ENCODE measurements at regions not wholly inside any gene's neighbourhood (a gene's known extent, or its start where the extent isn't known, plus 50 kb on each side); places are given as distances from the start of the nearest gene placed in this dataset.

DNA sequence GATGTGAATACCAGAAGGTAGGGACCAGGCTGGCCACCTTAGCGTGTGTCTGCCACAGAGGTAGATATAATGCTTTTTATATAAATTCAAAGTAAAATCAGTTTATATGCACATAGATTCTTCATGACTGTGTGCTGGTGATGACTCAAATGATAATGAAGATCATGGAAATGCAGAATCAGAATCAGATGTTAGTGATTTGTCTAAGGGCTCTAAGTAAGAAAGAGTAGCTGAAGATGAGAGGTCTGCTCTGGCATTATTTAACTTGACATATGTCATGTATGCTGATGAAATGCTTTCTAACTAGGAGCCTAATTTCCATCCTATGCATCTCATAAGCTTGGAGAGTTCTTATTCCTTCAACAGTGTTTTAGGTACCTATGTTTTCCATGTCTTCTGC, 50.3 kb upstream of the DPH6 start:
- H3K9me3 Mint-ChIP-seq (ENCODE audit: unreplicated experiment), result no peaks in the 10 kb centered on the region

DNA sequence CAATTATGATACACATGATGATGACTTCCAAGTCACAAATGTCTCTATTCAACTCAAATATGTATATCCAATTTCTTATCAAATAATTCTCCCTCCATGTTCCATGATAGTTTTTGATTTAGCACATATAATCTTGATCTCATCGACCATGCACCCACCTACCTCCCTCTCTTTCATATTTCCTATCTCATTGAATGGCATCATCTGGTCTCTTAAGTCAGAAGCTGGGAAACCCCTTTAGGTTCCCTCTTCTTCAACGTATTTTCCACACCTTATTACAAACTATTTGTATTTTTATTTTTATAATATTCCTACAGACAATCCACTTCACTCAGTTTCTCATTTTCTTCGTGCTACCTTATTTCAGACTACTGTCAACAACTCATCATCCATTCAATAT, 56.9 kb upstream of the DPH6 start:
- H3K9me3 Mint-ChIP-seq (ENCODE audit: unreplicated experiment), result no peaks in the 10 kb centered on the region
- H3K4me1 Mint-ChIP-seq (ENCODE audit: unreplicated experiment), result peaks cover 7% of the 10 kb centered on the region
- peaks cover 3% of the 10 kb centered on the region for H3K36me3 Mint-ChIP-seq (ENCODE audit: low read depth, unreplicated experiment)
- no peak for DNase-seq (ENCODE audit: low spot score)
- H3K27me3 Mint-ChIP-seq (ENCODE audit: unreplicated experiment), result no peaks in the 10 kb centered on the region
- no peak overlapping the region for H3K27ac Mint-ChIP-seq (ENCODE audit: unreplicated experiment)
- TF ChIP-seq, protein P1, sequence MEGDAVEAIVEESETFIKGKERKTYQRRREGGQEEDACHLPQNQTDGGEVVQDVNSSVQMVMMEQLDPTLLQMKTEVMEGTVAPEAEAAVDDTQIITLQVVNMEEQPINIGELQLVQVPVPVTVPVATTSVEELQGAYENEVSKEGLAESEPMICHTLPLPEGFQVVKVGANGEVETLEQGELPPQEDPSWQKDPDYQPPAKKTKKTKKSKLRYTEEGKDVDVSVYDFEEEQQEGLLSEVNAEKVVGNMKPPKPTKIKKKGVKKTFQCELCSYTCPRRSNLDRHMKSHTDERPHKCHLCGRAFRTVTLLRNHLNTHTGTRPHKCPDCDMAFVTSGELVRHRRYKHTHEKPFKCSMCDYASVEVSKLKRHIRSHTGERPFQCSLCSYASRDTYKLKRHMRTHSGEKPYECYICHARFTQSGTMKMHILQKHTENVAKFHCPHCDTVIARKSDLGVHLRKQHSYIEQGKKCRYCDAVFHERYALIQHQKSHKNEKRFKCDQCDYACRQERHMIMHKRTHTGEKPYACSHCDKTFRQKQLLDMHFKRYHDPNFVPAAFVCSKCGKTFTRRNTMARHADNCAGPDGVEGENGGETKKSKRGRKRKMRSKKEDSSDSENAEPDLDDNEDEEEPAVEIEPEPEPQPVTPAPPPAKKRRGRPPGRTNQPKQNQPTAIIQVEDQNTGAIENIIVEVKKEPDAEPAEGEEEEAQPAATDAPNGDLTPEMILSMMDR (IDR thresholded peaks at IDR 0.05; ENCODE audit: unreplicated experiment), result no peak
- H3K4me3 Mint-ChIP-seq (ENCODE audit: unreplicated experiment), result no peak overlapping the region

More for the DNA sequence above, 50.3 kb upstream of the DPH6 start:
- H3K4me3 Mint-ChIP-seq (ENCODE audit: unreplicated experiment), result no peak overlapping the region
- peaks cover 7% of the 10 kb centered on the region for H3K4me1 Mint-ChIP-seq (ENCODE audit: unreplicated experiment)
- peaks cover 2% of the 10 kb centered on the region for H3K27me3 Mint-ChIP-seq (ENCODE audit: unreplicated experiment)
- TF ChIP-seq, protein P1 (IDR thresholded peaks at IDR 0.05; ENCODE audit: unreplicated experiment), result no peak
- no peak overlapping the region for H3K27ac Mint-ChIP-seq (ENCODE audit: unreplicated experiment)
- H3K36me3 Mint-ChIP-seq (ENCODE audit: low read depth, unreplicated experiment), result peaks cover 8% of the 10 kb centered on the region
- no peak for DNase-seq (ENCODE audit: low spot score)

DNA sequence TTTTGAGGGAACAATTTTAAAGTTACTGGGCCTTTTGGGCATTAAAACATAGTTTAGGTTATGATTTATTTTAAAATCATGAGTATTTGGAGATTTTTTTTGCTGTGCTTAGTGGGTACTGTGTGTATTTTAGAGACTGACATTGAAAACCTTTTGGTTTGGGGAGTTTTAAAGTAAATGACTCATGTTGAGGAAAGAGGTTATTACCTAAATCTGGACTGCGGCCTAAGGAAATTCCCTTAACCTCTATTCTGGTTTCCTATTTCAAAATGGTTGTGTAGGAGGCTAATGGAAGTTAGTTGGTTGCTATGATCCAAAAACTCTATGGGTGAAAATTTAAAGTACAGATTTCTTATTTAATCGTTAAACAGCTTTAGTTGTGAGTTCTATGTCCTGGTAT, 57.3 kb upstream of the DPH6 start:
- Mint-ChIP-seq H3K4me3 (ENCODE audit: unreplicated experiment) (no peak overlapping the region), H3K27ac (ENCODE audit: unreplicated experiment) (no peak overlapping the region), H3K9me3 (ENCODE audit: unreplicated experiment) (no peaks in the 10 kb centered on the region), H3K4me1 (ENCODE audit: unreplicated experiment) (peaks cover 7% of the 10 kb centered on the region), H3K27me3 (ENCODE audit: unreplicated experiment) (no peaks in the 10 kb centered on the region), H3K36me3 (ENCODE audit: low read depth, unreplicated experiment) (peaks cover 3% of the 10 kb centered on the region)
- TF ChIP-seq, protein P1 (IDR thresholded peaks at IDR 0.05; ENCODE audit: unreplicated experiment), result no peak
- DNase-seq (ENCODE audit: low spot score), result no peak

DNA sequence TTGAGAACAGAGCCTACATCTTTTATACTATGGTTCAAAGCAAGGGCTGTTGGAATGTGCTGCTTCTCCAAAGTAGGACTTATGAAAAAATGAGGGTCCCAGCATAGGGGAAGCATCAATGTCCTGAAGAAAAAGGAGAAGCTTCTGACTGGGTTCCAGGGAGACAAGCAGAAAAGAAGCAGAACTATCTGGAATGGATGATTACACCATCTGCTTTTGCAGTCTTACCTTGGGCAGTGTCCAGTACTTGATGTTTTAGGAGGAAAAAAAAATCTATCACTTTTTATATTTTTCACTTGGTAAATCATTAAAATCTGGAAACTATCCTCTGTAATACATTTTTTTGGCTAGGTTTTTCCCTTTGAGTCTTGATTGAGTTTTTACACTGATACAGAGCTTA, 57.9 kb upstream of the DPH6 start:
- H3K27ac Mint-ChIP-seq (ENCODE audit: unreplicated experiment), result no peak overlapping the region
- H3K4me3 Mint-ChIP-seq (ENCODE audit: unreplicated experiment), result no peak overlapping the region
- peaks cover 3% of the 10 kb centered on the region for H3K36me3 Mint-ChIP-seq (ENCODE audit: low read depth, unreplicated experiment)
- peaks cover 4% of the 10 kb centered on the region for H3K4me1 Mint-ChIP-seq (ENCODE audit: unreplicated experiment)
- TF ChIP-seq, protein P1 (IDR thresholded peaks at IDR 0.05; ENCODE audit: unreplicated experiment), result no peak
- no peaks in the 10 kb centered on the region for H3K27me3 Mint-ChIP-seq (ENCODE audit: unreplicated experiment)
- no peaks in the 10 kb centered on the region for H3K9me3 Mint-ChIP-seq (ENCODE audit: unreplicated experiment)
- no peak for DNase-seq (ENCODE audit: low spot score)

DNA sequence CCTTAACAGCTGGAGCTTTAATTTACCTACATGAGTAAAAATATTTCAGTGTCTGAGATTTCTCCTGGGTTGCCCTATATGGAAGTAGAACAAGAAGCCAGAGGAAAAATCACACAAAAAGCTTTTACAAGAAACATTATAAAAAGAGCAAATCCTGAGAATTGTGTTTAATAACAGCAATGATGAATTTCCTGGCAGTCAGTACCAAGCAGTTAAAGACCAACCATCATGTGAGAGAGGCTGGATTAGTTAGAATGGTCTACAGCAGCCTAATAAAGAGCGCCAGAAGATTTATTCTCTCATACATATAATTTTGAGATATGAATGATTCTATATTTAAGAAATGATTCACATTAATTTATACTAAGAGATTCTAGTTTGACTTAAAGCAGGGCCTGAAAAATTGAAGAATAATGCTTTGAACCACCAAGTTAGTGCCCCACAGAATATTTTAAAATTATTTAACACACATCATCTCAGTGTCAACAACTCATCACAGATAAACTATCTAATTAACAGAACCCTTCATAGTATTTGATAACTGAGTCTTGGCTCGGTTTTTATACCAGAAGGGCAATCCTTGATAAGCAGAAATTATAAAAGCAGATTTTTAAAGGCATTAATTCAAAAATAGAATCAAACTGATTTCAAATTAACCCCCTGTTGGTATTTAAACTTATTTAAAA, 59.9 kb upstream of the DPH6 start:
- no peaks in the 10 kb centered on the region for H3K27me3 Mint-ChIP-seq (ENCODE audit: unreplicated experiment)
- H3K9me3 Mint-ChIP-seq (ENCODE audit: unreplicated experiment), result no peaks in the 10 kb centered on the region
- H3K27ac Mint-ChIP-seq (ENCODE audit: unreplicated experiment), result no peak overlapping the region
- DNase-seq (ENCODE audit: low spot score), result no peak
- no peaks in the 10 kb centered on the region for H3K36me3 Mint-ChIP-seq (ENCODE audit: low read depth, unreplicated experiment)
- H3K4me3 Mint-ChIP-seq (ENCODE audit: unreplicated experiment), result no peak overlapping the region
- peaks cover 4% of the 10 kb centered on the region for H3K4me1 Mint-ChIP-seq (ENCODE audit: unreplicated experiment)
- TF ChIP-seq, protein P1 (IDR thresholded peaks at IDR 0.05; ENCODE audit: unreplicated experiment), result no peak
